SK-N-SH (cell line): ENCODE measurements at regions not wholly inside any gene's neighbourhood (a gene's known extent, or its start where the extent isn't known, plus 50 kb on each side); places are given as distances from the start of the nearest gene placed in this dataset.

Experiments used
- CTCF ChIA-PET: fragments of 300-600, 350-600 bp; formaldehyde crosslinking; extraction: SDS; loops from one replicate; lab custom pipeline; 2021; lab: Yijun Ruan, JAX
- POLR2A ChIA-PET: fragments of 350-600 bp; sonication (Branson Sonifier 250); formaldehyde crosslinking; extraction: SDS; loops from one replicate; lab custom pipeline; 2020; ENCODE audit warnings: antibody characterized with exemption, inconsistent platforms; lab: Yijun Ruan, JAX
- DNase-seq: peaks from one replicate; pipeline ENCODE4 v3.0.0; 2012
- H2AFZ ChIP-seq: fragments of 200-600 bp; sonication (generic); 2 replicates; pipeline ENCODE4 v1.8.1; 2016; ENCODE audit warnings: antibody characterized with exemption, mild to moderate bottlenecking, low read depth
- H3F3A ChIP-seq: fragments of 200-600 bp; sonication (generic); replicated peaks from 2 replicates; pipeline ENCODE3; 2016; ENCODE audit warnings: antibody characterized with exemption, mild to moderate bottlenecking; ENCODE audit not compliant: insufficient read depth
- H3K27ac ChIP-seq, 2 experiments: fragments of 200-500 bp in 1 of 2; fragments of 200-600 bp in 1 of 2; sonication (Bioruptor generic) in 1 of 2; sonication (generic), shearing (Covaris generic) in 1 of 2; 2 replicates each; pipeline versions ENCODE4 v1.5.1 to v1.6.1; 2014 to 2016; ENCODE audit warnings: low read depth in 2 of 2, inconsistent platforms in 1 of 2, low read length in 1 of 2, mild to moderate bottlenecking in 1 of 2, mixed read lengths in 1 of 2
- H3K27me3 ChIP-seq: fragments of 200-600 bp; sonication (generic), shearing (Covaris generic); 2 replicates; pipeline ENCODE4 v1.6.1; 2016; ENCODE audit warnings: mixed run types; ENCODE audit not compliant: insufficient read depth
- H3K36me3 ChIP-seq, 2 experiments: fragments of 200-500 bp in 1 of 2; fragments of 200-600 bp in 1 of 2; sonication (Bioruptor generic) in 1 of 2; sonication (generic) in 1 of 2; replicated peaks in 1 of 2; 2 replicates each; pipeline versions ENCODE3 to v1.5.1; 2014 to 2016; ENCODE audit warnings: low read length in 1 of 2, mild to moderate bottlenecking in 1 of 2; ENCODE audit not compliant: insufficient read depth in 2 of 2, control insufficient read depth in 1 of 2
- H3K4me1 ChIP-seq, 2 experiments: fragments of 200-500 bp in 1 of 2; fragments of 200-600 bp in 1 of 2; sonication (Bioruptor generic) in 1 of 2; sonication (generic), shearing (Covaris generic) in 1 of 2; 2 replicates each; pipeline versions ENCODE4 v1.5.1 to v1.6.1; 2014 to 2016; ENCODE audit warnings: low read depth in 1 of 2, low read length in 1 of 2, mixed run types in 1 of 2; ENCODE audit not compliant: insufficient read depth in 2 of 2, control insufficient read depth in 1 of 2
- H3K4me2 ChIP-seq: fragments of 200-600 bp; sonication (generic), shearing (Covaris generic); 2 replicates; pipeline ENCODE4 v1.6.1; 2017; ENCODE audit warnings: mixed run types
- H3K4me3 ChIP-seq, 2 experiments: fragments of 200-500 bp in 1 of 2; fragments of 200-600 bp in 1 of 2; sonication (Bioruptor generic) in 1 of 2; sonication (generic), shearing (Covaris generic) in 1 of 2; 2 replicates each; pipeline versions ENCODE4 v1.5.1 to v1.8.1; 2014 to 2016; ENCODE audit warnings: low read depth in 2 of 2, inconsistent platforms in 1 of 2, low read length in 1 of 2, mild to moderate bottlenecking in 1 of 2, mixed read lengths in 1 of 2, moderate library complexity in 1 of 2
- H3K79me2 ChIP-seq: fragments of 200-600 bp; sonication (generic); 2 replicates; pipeline ENCODE4 v1.8.1; 2017; ENCODE audit warnings: mild to moderate bottlenecking; ENCODE audit not compliant: insufficient read depth
- H3K9ac ChIP-seq: fragments of 200-600 bp; sonication (generic); 2 replicates; pipeline ENCODE4 v1.6.1; 2017; ENCODE audit warnings: mixed run types
- H3K9me2 ChIP-seq: fragments of 200-600 bp; sonication (generic); 2 replicates; pipeline ENCODE4 v1.6.1; 2017; ENCODE audit warnings: mixed run types
- H3K9me3 ChIP-seq: fragments of 200-600 bp; sonication (generic); 2 replicates; pipeline ENCODE4 v1.6.1; 2017; ENCODE audit warnings: mixed run types, mild to moderate bottlenecking, moderate library complexity
- H4K20me1 ChIP-seq: fragments of 200-600 bp; sonication (generic); 2 replicates; pipeline ENCODE4 v1.6.1; 2017; ENCODE audit warnings: mild to moderate bottlenecking, mixed run types; ENCODE audit not compliant: insufficient read depth
- ELF1 ChIP-seq: IDR thresholded peaks from 2 replicates; pipeline ENCODE4 v1.4.0; 2012
- FOSL2 ChIP-seq: IDR thresholded peaks from 2 replicates; pipeline ENCODE4 v1.4.0; 2012; ENCODE audit warnings: low read depth, mild to moderate bottlenecking, moderate library complexity, borderline replicate concordance
- IRF3 ChIP-seq: fragments of 150-350 bp; IDR thresholded peaks from 2 replicates; pipeline ENCODE4 v1.6.1; 2016; ENCODE audit warnings: mild to moderate bottlenecking, low read depth, low read length
- MEF2A ChIP-seq: IDR thresholded peaks from 2 replicates; pipeline ENCODE4 v1.4.0; 2012; ENCODE audit warnings: low read depth, borderline replicate concordance
- NFIC ChIP-seq: IDR thresholded peaks from 2 replicates; pipeline ENCODE4 v1.4.0; 2012; ENCODE audit warnings: borderline replicate concordance
- RAD21 ChIP-seq: IDR thresholded peaks from 2 replicates; pipeline ENCODE4 v1.6.1; 2012; ENCODE audit warnings: mild to moderate bottlenecking, low read length
- SMC3 ChIP-seq: IDR thresholded peaks from 2 replicates; pipeline ENCODE4 v1.6.1; 2012; ENCODE audit warnings: low read depth, low read length, improper control_type of control experiment
- TCF12 ChIP-seq: IDR thresholded peaks from 2 replicates; pipeline ENCODE4 v1.4.0; 2012
- ZBTB33 ChIP-seq: IDR thresholded peaks from 2 replicates; pipeline ENCODE4 v1.4.0; 2012; ENCODE audit warnings: low read depth, borderline replicate concordance
- WGBS: methylation state at CpG from one replicate; pipeline ENCODE4 v1.1.6; 2017; ENCODE audit warnings: low lambda C conversion rate; 5-methylcytosine and 5-hydroxymethylcytosine counted together

- Histone ChIP-seq H3K9me2 (no peaks in the 10 kb centered on the region), H3K36me3 (no peaks in the 10 kb centered on the region), H3K4me3 (no peak overlapping the region), H4K20me1 (no peaks in the 10 kb centered on the region), H3K27me3 (no peaks in the 10 kb centered on the region), H3K9ac (no peak overlapping the region), H3K27ac (no peak overlapping the region), H2AFZ (no peak overlapping the region), H3F3A (no peaks in the 10 kb centered on the region), H3K79me2 (no peaks in the 10 kb centered on the region), H3K4me2 (no peak overlapping the region), H3K9me3 (no peaks in the 10 kb centered on the region), H3K4me1 (no peaks in the 10 kb centered on the region; a peak in 1 of 4 replicates)
- POLR2A ChIA-PET = no interaction called here
- CTCF ChIA-PET = interaction anchor here (1.2 kb wide), 1 partner anchor 12 kb away, joined by 5 read pairs; no protein-coding TSS in a partner anchor
- DNase-seq = no peak
- WGBS = 28% methylated on average over 1 of the region's 1 CpG
- no peak for TF ChIP-seq MEF2A
- no peak for TF ChIP-seq TCF12
- no peak for TF ChIP-seq FOSL2
- TF ChIP-seq RAD21 = no peak
- no peak for TF ChIP-seq ZBTB33
- no peak for TF ChIP-seq IRF3
- TF ChIP-seq NFIC = no peak
These were observed 250.9 kb downstream of the UTRN start for GRCh38 chr6:144536079-144536478.

DNA sequence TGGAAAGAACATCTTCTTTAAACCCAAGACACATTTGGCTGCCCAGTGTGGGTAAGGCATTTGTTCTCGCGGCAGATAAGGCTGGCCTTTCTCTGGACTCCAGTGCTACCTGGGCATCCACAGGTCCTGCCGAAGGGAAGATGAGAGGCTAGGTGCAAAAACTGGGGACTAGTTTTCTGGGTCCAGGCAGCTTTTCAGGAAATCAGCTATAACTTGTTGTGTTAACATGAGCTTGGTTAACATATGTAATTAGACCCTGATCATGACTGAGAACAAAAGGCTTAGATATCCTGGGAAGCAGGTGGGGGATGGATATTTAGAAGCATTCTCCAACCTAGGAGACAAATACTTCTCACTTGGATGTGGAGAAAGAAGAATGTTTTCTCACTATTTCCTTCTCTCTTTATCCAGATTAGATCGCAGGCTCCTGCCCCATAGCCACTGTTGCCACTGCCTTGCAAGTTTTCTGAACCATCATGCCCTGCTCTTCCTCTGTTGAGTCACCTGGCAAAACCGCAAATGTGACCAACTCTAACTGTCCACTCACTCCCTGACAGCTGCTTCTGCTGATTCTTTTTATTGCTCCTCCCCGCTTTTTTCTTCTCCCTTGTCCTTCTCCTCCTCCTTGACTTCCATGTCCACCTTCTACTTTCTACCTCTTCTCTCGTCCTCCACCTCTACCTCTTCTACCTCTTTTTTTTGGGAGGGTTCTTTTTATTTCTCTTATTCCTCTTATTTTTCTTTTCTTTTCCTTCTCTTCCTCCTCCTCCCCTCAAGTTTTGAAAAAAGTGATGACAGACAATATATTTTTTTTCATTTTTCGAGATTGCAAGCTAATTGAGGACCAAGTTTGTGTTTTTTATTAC is 258.1 kb downstream of the UTRN start:
- Histone ChIP-seq H3K4me3 (no peak overlapping the region), H2AFZ (no peak overlapping the region), H3K27ac (peak overlapping the region in 1 of 2 experiments; percentile 30; a peak in 1 of 4 replicates), H3F3A (no peaks in the 10 kb centered on the region), H3K36me3 (peaks cover 0 to 7% of the 10 kb centered on the region in 2 experiments), H3K4me2 (no peak overlapping the region), H3K9me3 (no peaks in the 10 kb centered on the region), H3K9ac (no peak overlapping the region), H3K9me2 (no peaks in the 10 kb centered on the region), H3K27me3 (no peaks in the 10 kb centered on the region), H3K4me1 (no peaks in the 10 kb centered on the region; a peak in 1 of 4 replicates), H4K20me1 (no peaks in the 10 kb centered on the region), H3K79me2 (no peaks in the 10 kb centered on the region)
- POLR2A ChIA-PET = no interaction called here
- CTCF ChIA-PET = interaction anchor here (1.3 to 1.4 kb wide), 2 partner anchors 42 to 54 kb away, joined by 3 to 4 read pairs; no protein-coding TSS in a partner anchor
- 63% methylated on average over 8 of the region's 8 CpGs for WGBS
- DNase-seq = no peak
- 0 out of 2 replicates have a peak, but pooled peaks have one; percentile 7 for TF ChIP-seq TCF12
- no peak for TF ChIP-seq ELF1
- no peak for TF ChIP-seq SMC3
